Ascending aorta (tissue), 2 donors: ENCODE measurements at regions not wholly inside any gene's neighbourhood (a gene's known extent, or its start where the extent isn't known, plus 50 kb on each side); places are given as distances from the start of the nearest gene placed in this dataset.
A peak's percentile ranks its signal among the peaks of the same experiment; 100 is the strongest.

Source experiments
- DNase-seq, 2 donors: peaks; one replicate each; pipeline ENCODE4 v3.0.0-alpha.2; 2019; ENCODE audit warnings: low spot score in 2 of 2
- H3K27ac ChIP-seq, 2 donors: fragments of 200-600 bp; sonication (generic); one replicate each; pipeline ENCODE4 v1.5.1; 2016 to 2017; ENCODE audit warnings: mild to moderate bottlenecking in 1 of 2
- H3K27me3 ChIP-seq: fragments of 200-600 bp; sonication (generic); one replicate; pipeline ENCODE4 v1.5.1; 2017
- H3K36me3 ChIP-seq, 2 donors: fragments of 200-600 bp; sonication (generic); one replicate each; pipeline ENCODE4 v1.5.1; 2016
- H3K4me1 ChIP-seq, 2 donors: fragments of 200-600 bp; sonication (generic); one replicate each; pipeline ENCODE4 v1.5.1; 2016 to 2017; ENCODE audit warnings: mild to moderate bottlenecking in 1 of 2
- H3K4me3 ChIP-seq, 2 donors: fragments of 200-600 bp; sonication (generic); one replicate each; pipeline ENCODE4 v1.5.1; 2016 to 2017; ENCODE audit warnings: mild to moderate bottlenecking in 1 of 2
- H3K9me3 ChIP-seq, 2 donors: fragments of 200-600 bp; sonication (generic); one replicate each; pipeline ENCODE4 v1.5.1; 2016
- intact Hi-C: fragments of 100-400 bp; cut with DNase I; formaldehyde crosslinking; loops from one replicate; pipeline ENCODE4 v1.15.1; 2023
- TF ChIP-seq, protein P1 (sequence below), 3 experiments: fragments of 200-600 bp in 2 of 3; fragments of 450-650 bp in 1 of 3; sonication (generic) in 2 of 3; IDR thresholded peaks; one replicate each; pipeline ENCODE4 v1.5.1; 2016 to 2019; ENCODE audit warnings: antibody characterized with exemption in 3 of 3, mild to moderate bottlenecking in 1 of 3, moderate library complexity in 1 of 3

DNA sequence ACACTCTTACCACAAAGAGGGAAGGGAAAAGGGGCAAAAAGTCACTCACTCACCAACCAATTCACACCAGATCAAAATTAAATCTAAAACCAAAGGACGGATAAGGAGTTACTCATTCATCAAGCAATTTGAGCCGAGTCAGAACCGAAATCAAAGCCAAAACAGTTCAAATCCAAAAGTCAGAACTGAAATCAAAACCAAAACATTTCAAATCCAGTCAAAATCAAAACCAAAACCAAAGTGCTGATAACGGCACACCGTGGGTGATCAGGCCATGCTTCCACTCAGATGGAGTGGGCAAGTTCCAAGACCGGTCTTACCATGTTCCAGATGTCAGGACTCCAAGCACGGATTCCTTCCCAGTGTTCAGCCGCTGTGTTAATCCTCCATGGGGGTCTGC lies 139.5 kb downstream of the SLC38A6 start:
- H3K9me3 ChIP-seq = no peaks in the 10 kb centered on the region
- H3K4me3 ChIP-seq = peak overlapping the region in 1 of 2 donors; percentile 21
- TF ChIP-seq, protein P1, sequence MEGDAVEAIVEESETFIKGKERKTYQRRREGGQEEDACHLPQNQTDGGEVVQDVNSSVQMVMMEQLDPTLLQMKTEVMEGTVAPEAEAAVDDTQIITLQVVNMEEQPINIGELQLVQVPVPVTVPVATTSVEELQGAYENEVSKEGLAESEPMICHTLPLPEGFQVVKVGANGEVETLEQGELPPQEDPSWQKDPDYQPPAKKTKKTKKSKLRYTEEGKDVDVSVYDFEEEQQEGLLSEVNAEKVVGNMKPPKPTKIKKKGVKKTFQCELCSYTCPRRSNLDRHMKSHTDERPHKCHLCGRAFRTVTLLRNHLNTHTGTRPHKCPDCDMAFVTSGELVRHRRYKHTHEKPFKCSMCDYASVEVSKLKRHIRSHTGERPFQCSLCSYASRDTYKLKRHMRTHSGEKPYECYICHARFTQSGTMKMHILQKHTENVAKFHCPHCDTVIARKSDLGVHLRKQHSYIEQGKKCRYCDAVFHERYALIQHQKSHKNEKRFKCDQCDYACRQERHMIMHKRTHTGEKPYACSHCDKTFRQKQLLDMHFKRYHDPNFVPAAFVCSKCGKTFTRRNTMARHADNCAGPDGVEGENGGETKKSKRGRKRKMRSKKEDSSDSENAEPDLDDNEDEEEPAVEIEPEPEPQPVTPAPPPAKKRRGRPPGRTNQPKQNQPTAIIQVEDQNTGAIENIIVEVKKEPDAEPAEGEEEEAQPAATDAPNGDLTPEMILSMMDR (IDR thresholded peaks at IDR 0.05) = no peak
- H3K4me1 ChIP-seq = no peaks in the 10 kb centered on the region
- intact Hi-C loops = no loop called here
- H3K27ac ChIP-seq = peak overlapping the region in 1 of 2 donors; percentile 6
- DNase-seq = no peak
- H3K27me3 ChIP-seq = no peaks in the 10 kb centered on the region
- no peaks in the 10 kb centered on the region for H3K36me3 ChIP-seq

DNA sequence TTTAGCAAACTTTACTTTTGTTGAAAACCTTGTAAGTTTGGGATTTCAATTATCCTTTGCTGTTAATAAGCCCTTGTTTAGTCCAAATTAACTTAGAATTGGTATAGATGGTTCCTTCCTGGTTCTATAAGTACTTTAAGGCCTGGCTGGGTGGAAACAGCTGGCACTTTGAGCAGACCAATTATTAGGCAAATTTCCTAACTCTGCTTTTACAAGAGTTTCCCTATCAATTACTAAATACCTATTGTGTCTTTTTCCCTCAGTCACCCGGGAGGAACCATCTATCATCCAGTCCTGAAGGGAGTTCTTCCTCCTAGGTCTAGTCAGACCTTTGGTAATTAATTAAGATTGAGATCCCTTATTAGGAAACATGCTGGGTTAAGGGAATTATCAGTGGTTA lies 138.0 kb downstream of the SLC38A6 start:
- Histone ChIP-seq H3K36me3 (no peaks in the 10 kb centered on the region), H3K4me3 (no peak overlapping the region), H3K4me1 (no peaks in the 10 kb centered on the region), H3K9me3 (no peaks in the 10 kb centered on the region), H3K27ac (no peak overlapping the region), H3K27me3 (no peaks in the 10 kb centered on the region)
- DNase-seq = no peak
- intact Hi-C loops = no loop called here
- TF ChIP-seq, protein P1 (IDR thresholded peaks at IDR 0.05) = no peak

DNA sequence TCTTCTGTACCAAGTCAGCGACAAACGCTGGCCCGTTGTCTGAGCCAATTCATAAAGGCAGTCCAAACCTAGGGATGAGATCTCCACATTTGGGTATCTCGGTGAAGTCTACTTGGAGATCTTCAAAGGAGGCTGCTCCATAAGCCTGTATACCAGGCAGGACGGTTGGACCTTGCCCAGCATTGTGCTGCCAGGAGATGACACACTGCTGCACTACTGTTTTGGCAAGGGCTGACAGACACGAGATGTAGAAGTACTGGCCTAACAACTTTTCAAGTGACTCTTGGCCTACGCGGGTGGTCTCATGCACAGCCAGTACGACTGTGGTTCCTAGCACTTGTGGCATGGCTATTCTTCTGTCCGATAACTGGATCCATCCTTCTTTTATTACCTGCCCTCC lies 135.3 kb downstream of the SLC38A6 start:
- TF ChIP-seq, protein P1 (IDR thresholded peaks at IDR 0.05) = no peak
- Histone ChIP-seq H3K4me3 (no peak overlapping the region), H3K36me3 (no peaks in the 10 kb centered on the region), H3K27me3 (no peaks in the 10 kb centered on the region), H3K27ac (no peak overlapping the region), H3K9me3 (no peaks in the 10 kb centered on the region), H3K4me1 (peaks cover 0 to 2% of the 10 kb centered on the region in 2 donors)
- DNase-seq = no peak
- intact Hi-C loops = no loop called here

DNA sequence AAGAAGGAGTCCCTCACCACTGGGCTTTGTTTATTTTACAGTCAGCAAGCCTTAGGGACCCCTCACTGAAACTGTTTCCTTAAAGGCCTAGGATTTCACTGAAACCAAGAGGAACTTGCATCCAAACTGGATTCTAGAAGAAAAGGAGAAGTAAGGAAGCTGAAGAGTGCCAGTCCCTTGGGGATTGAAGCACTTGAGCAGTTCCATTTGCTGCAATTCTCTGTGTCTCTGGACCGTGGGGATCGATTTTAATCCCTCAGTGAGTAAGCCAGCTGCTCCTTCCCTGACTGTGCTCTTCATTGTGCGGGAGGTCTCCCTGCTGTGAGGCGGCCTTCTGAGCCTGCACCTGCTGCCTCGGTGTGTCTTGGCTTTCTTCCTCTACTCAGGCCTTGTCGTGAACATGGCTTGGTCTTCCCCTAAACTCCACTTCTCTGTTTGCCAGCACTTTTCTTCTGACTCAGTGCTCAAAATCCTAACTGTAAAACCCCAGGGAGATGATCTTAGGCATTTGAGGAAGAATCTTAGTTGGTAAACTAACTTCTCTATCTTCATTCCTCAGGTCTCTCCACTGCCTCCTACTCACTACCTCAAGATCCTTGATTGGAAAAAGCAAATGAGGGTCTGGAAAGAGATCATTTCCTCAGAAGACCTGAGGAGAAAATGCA lies 132.6 kb downstream of the SLC38A6 start:
- no peaks in the 10 kb centered on the region for H3K9me3 ChIP-seq
- no peak overlapping the region for H3K27ac ChIP-seq
- TF ChIP-seq, protein P1 (IDR thresholded peaks at IDR 0.05) = no peak
- no peak overlapping the region for H3K4me3 ChIP-seq
- intact Hi-C loops = no loop called here
- H3K27me3 ChIP-seq = no peaks in the 10 kb centered on the region
- peaks cover 0 to 6% of the 10 kb centered on the region in 2 donors for H3K4me1 ChIP-seq
- no peaks in the 10 kb centered on the region for H3K36me3 ChIP-seq
- DNase-seq = no peak

DNA sequence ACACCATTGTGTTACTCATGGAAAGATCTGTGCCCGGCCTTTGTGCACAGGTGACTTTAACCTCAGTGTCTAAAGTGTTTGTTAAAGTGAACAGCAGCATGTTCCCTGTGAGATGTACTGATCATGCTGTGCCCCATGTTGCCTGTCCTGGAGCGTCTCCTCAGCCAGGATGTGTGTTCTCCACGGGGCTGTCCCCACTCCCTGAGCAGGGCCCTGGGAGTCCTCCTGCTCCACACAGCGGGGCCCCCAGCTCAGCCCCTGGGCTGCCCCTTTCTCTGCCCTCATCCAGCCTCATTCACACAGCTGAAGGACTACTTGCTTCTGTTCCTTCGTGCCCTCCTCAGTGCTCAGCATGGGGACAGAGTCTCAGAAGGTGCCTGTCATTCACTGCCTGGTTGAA lies 131.5 kb downstream of the SLC38A6 start:
- intact Hi-C loops = no loop called here
- H3K27ac ChIP-seq = no peak overlapping the region
- no peak for DNase-seq
- no peaks in the 10 kb centered on the region for H3K27me3 ChIP-seq
- H3K4me3 ChIP-seq = no peak overlapping the region
- no peaks in the 10 kb centered on the region for H3K9me3 ChIP-seq
- TF ChIP-seq, protein P1 (IDR thresholded peaks at IDR 0.05) = no peak
- H3K36me3 ChIP-seq = no peaks in the 10 kb centered on the region
- peaks cover 0 to 6% of the 10 kb centered on the region in 2 donors for H3K4me1 ChIP-seq

DNA sequence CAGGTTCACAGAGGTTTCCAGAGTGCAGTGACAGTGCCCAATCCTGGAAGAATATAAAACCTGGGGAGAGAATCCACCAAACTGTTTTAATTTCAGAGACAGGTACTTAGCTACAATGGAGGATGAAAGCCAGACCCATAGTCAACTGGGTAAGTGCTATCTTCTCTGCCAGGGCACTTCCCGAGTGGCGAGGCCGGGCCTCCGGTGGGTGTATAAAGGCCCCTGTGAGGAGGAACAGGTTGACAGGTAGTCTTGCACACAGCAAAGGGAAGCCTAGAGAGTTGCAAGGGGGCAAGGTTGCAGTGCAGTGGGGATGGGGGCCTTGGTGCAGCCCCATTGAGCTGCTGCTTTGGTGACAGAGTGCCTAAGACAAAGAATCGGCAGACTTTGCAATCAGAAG lies 130.7 kb downstream of the SLC38A6 start:
- intact Hi-C loops = no loop called here
- Histone ChIP-seq H3K4me3 (peak overlapping the region; percentile 3 to 30), H3K27me3 (no peaks in the 10 kb centered on the region), H3K36me3 (no peaks in the 10 kb centered on the region), H3K9me3 (no peaks in the 10 kb centered on the region), H3K27ac (no peak overlapping the region), H3K4me1 (peaks cover 0 to 6% of the 10 kb centered on the region in 2 donors)
- TF ChIP-seq, protein P1 (IDR thresholded peaks at IDR 0.05) = no peak
- no peak for DNase-seq
